ENCODE measurements at regions not wholly inside any gene's neighbourhood (a gene's known extent, or its start where the extent isn't known, plus 50 kb on each side); places are given as distances from the start of the nearest gene placed in this dataset.

GRCh38 chrX:145949056-145949455 lies 131.4 kb downstream of the SLITRK2 start:
- Histone ChIP-seq H3K27me3 (ENCODE audit: control insufficient read depth, insufficient read depth, low read length) (no peaks in the 10 kb centered on the region), H3K4me1 (ENCODE audit: control insufficient read depth, extremely low read depth, insufficient read depth, low read length) (no peaks in the 10 kb centered on the region), H3K4me3 (replicated peaks in 1 of 4; ENCODE audit: control extremely low read depth in 1 of 4, insufficient read depth in 1 of 4, low read depth in 3 of 4, low read length in 4 of 4) (no peak overlapping the region), H3K4me2 (ENCODE audit: extremely low read depth, insufficient read depth, low read length) (no peak overlapping the region), H3K79me2 (ENCODE audit: control insufficient read depth, insufficient read depth, low read length) (no peaks in the 10 kb centered on the region), H3K9ac (ENCODE audit: insufficient read depth, low read length) (no peak overlapping the region), H3K9me3 (ENCODE audit: control insufficient read depth, insufficient read depth, low read depth, low read length) (no peaks in the 10 kb centered on the region), H3K36me3 (ENCODE audit: control insufficient read depth, insufficient read depth, low read length) (no peaks in the 10 kb centered on the region), H4K20me1 (ENCODE audit: control insufficient read depth, extremely low read depth, insufficient read depth, low read length) (no peaks in the 10 kb centered on the region), H3K27ac (ENCODE audit: insufficient read depth, low read length) (no peak overlapping the region), H2AFZ (ENCODE audit: low read length) (no peak overlapping the region)
- no peak for TF ChIP-seq CTCF (conservative IDR thresholded peaks at IDR 0.05 in 1 of 2, IDR thresholded peaks at IDR 0.05 in 1 of 2; ENCODE audit: low read depth in 1 of 2, low read length in 2 of 2)
- TF ChIP-seq EZH2 (IDR thresholded peaks at IDR 0.05; ENCODE audit: low read length, missing control alignments) = no peak
- DNase-seq (ENCODE audit: low read depth in 2 of 2) = no peak

DNA sequence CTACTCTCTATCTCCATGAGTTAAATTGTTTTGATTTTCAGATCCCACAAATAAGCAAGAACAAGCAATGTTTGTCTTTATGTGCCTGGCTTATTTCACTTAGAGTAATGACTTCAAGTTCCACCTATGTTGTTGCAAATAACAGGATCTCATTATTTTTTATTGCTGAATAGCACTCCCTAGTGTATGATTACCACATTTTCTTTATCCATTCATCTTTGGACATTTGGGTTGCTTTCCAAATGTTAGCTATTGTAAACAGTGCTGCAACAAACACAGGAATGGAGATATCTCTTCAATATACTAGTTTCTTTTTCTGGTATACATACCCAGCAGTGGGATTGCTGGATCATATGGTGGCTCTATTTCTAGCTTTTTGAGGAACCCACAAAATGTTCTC lies 136.0 kb downstream of the SLITRK2 start:
- H3K79me2 ChIP-seq (ENCODE audit: control insufficient read depth, insufficient read depth, low read length) = no peaks in the 10 kb centered on the region
- H3K4me3 ChIP-seq (replicated peaks in 1 of 4; ENCODE audit: control extremely low read depth in 1 of 4, insufficient read depth in 1 of 4, low read depth in 3 of 4, low read length in 4 of 4) = no peak overlapping the region
- no peaks in the 10 kb centered on the region for H3K4me1 ChIP-seq (ENCODE audit: control insufficient read depth, extremely low read depth, insufficient read depth, low read length)
- H3K9me3 ChIP-seq (ENCODE audit: control insufficient read depth, insufficient read depth, low read depth, low read length) = no peaks in the 10 kb centered on the region
- no peaks in the 10 kb centered on the region for H3K27me3 ChIP-seq (ENCODE audit: control insufficient read depth, insufficient read depth, low read length)
- no peak overlapping the region for H2AFZ ChIP-seq (ENCODE audit: low read length)
- no peaks in the 10 kb centered on the region for H4K20me1 ChIP-seq (ENCODE audit: control insufficient read depth, extremely low read depth, insufficient read depth, low read length)
- H3K4me2 ChIP-seq (ENCODE audit: extremely low read depth, insufficient read depth, low read length) = no peak overlapping the region
- DNase-seq (ENCODE audit: low read depth in 2 of 2) = no peak
- TF ChIP-seq EZH2 (IDR thresholded peaks at IDR 0.05; ENCODE audit: low read length, missing control alignments) (no peak), CTCF (conservative IDR thresholded peaks at IDR 0.05 in 1 of 2, IDR thresholded peaks at IDR 0.05 in 1 of 2; ENCODE audit: low read depth in 1 of 2, low read length in 2 of 2) (no peak)
- H3K36me3 ChIP-seq (ENCODE audit: control insufficient read depth, insufficient read depth, low read length) = no peaks in the 10 kb centered on the region
- H3K9ac ChIP-seq (ENCODE audit: insufficient read depth, low read length) = no peak overlapping the region
- H3K27ac ChIP-seq (ENCODE audit: insufficient read depth, low read length) = no peak overlapping the region

- Histone ChIP-seq H3K79me2 (ENCODE audit: control insufficient read depth, insufficient read depth, low read length) (no peaks in the 10 kb centered on the region), H3K4me1 (ENCODE audit: control insufficient read depth, extremely low read depth, insufficient read depth, low read length) (no peaks in the 10 kb centered on the region), H3K36me3 (ENCODE audit: control insufficient read depth, insufficient read depth, low read length) (no peaks in the 10 kb centered on the region), H4K20me1 (ENCODE audit: control insufficient read depth, extremely low read depth, insufficient read depth, low read length) (no peaks in the 10 kb centered on the region), H3K9ac (ENCODE audit: insufficient read depth, low read length) (no peak overlapping the region), H2AFZ (ENCODE audit: low read length) (no peak overlapping the region), H3K27ac (ENCODE audit: insufficient read depth, low read length) (no peak overlapping the region), H3K4me3 (replicated peaks in 1 of 4; ENCODE audit: control extremely low read depth in 1 of 4, insufficient read depth in 1 of 4, low read depth in 3 of 4, low read length in 4 of 4) (no peak overlapping the region), H3K4me2 (ENCODE audit: extremely low read depth, insufficient read depth, low read length) (no peak overlapping the region), H3K27me3 (ENCODE audit: control insufficient read depth, insufficient read depth, low read length) (no peaks in the 10 kb centered on the region), H3K9me3 (ENCODE audit: control insufficient read depth, insufficient read depth, low read depth, low read length) (no peaks in the 10 kb centered on the region)
- no peak for TF ChIP-seq CTCF (conservative IDR thresholded peaks at IDR 0.05 in 1 of 2, IDR thresholded peaks at IDR 0.05 in 1 of 2; ENCODE audit: low read depth in 1 of 2, low read length in 2 of 2)
- no peak for TF ChIP-seq EZH2 (IDR thresholded peaks at IDR 0.05; ENCODE audit: low read length, missing control alignments)
- DNase-seq (ENCODE audit: low read depth in 2 of 2) = no peak
These were observed 172.4 kb downstream of the SLITRK2 start for GRCh38 chrX:145990051-145990450.

All from fibroblast of lung (primary cell).